Chondrocyte (in vitro differentiated cells): ENCODE measurements at regions not wholly inside any gene's neighbourhood (a gene's known extent, or its start where the extent isn't known, plus 50 kb on each side); places are given as distances from the start of the nearest gene placed in this dataset.

ENCODE experiments used
- DNase-seq: peaks from one replicate; pipeline ENCODE4 v3.0.0; 2021; ENCODE audit warnings: mixed read lengths, low spot score
- H3K27ac Mint-ChIP-seq: one replicate; pipeline ENCODE4 v1.8.0; 2021; ENCODE audit warnings: mild to moderate bottlenecking, moderate library complexity, mixed read lengths; ENCODE audit not compliant: unreplicated experiment
- H3K27me3 Mint-ChIP-seq: 2 replicates; pipeline ENCODE4 v1.8.0; 2021; ENCODE audit warnings: low read depth, mixed read lengths
- H3K36me3 Mint-ChIP-seq: 2 replicates; pipeline ENCODE4 v1.8.0; 2021; ENCODE audit warnings: low read depth, mixed read lengths
- H3K4me1 Mint-ChIP-seq: 2 replicates; pipeline ENCODE4 v1.8.0; 2021; ENCODE audit warnings: low read depth, mild to moderate bottlenecking, mixed read lengths
- H3K4me3 Mint-ChIP-seq: one replicate; pipeline ENCODE4 v1.8.0; 2021; ENCODE audit warnings: mild to moderate bottlenecking, moderate library complexity, mixed read lengths; ENCODE audit not compliant: unreplicated experiment
- H3K9me3 Mint-ChIP-seq: 2 replicates; pipeline ENCODE4 v1.8.0; 2021; ENCODE audit warnings: low read depth, mixed read lengths
- TF ChIP-seq, protein P1 (sequence below): fragments of 200-600 bp; sonication (generic); IDR thresholded peaks from 2 replicates; pipeline ENCODE4 v1.5.0; 2021; ENCODE audit warnings: antibody characterized with exemption, mild to moderate bottlenecking, moderate library complexity

- H3K36me3 Mint-ChIP-seq = peaks cover 2% of the 10 kb centered on the region
Measured at GRCh38 chr5:2007878-2008501, 125.3 kb upstream of the IRX4 start.

GRCh38 chr5:2007496-2007877 lies 124.8 kb upstream of the IRX4 start:
- TF ChIP-seq, protein P1, sequence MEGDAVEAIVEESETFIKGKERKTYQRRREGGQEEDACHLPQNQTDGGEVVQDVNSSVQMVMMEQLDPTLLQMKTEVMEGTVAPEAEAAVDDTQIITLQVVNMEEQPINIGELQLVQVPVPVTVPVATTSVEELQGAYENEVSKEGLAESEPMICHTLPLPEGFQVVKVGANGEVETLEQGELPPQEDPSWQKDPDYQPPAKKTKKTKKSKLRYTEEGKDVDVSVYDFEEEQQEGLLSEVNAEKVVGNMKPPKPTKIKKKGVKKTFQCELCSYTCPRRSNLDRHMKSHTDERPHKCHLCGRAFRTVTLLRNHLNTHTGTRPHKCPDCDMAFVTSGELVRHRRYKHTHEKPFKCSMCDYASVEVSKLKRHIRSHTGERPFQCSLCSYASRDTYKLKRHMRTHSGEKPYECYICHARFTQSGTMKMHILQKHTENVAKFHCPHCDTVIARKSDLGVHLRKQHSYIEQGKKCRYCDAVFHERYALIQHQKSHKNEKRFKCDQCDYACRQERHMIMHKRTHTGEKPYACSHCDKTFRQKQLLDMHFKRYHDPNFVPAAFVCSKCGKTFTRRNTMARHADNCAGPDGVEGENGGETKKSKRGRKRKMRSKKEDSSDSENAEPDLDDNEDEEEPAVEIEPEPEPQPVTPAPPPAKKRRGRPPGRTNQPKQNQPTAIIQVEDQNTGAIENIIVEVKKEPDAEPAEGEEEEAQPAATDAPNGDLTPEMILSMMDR = no peak
- Mint-ChIP-seq H3K27ac (no peak overlapping the region), H3K27me3 (peaks cover 15% of the 10 kb centered on the region), H3K4me1 (no peaks in the 10 kb centered on the region), H3K4me3 (no peak overlapping the region), H3K36me3 (peaks cover 2% of the 10 kb centered on the region), H3K9me3 (no peaks in the 10 kb centered on the region)
- no peak for DNase-seq

More at GRCh38 chr5:2007878-2008501, 125.3 kb upstream of the IRX4 start:
- no peaks in the 10 kb centered on the region for H3K4me1 Mint-ChIP-seq
- H3K9me3 Mint-ChIP-seq = no peaks in the 10 kb centered on the region
- TF ChIP-seq, protein P1 = no peak
- no peak overlapping the region for H3K4me3 Mint-ChIP-seq
- no peak overlapping the region for H3K27ac Mint-ChIP-seq
- DNase-seq = no peak
- H3K27me3 Mint-ChIP-seq = peaks cover 15% of the 10 kb centered on the region

DNA sequence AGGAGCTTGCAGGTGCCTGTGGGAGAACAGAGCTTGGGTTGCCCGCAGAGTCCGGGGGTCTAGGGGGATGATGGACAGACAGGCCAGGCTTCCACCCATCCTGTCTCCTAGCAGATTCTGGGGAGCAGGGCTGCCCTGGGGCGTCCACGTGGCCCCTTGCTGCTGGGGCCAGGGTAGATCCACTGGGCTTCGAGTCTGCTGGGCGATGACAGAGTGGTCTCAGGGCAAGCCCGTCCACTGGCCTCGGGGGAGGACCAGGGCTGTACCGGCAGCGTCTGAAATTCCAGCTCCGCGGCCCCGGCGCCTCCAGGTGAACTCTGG lies 124.2 kb upstream of the IRX4 start:
- H3K27ac Mint-ChIP-seq = no peak overlapping the region
- H3K4me3 Mint-ChIP-seq = no peak overlapping the region
- peaks cover 13% of the 10 kb centered on the region for H3K27me3 Mint-ChIP-seq
- no peak for DNase-seq
- no peaks in the 10 kb centered on the region for H3K9me3 Mint-ChIP-seq
- no peaks in the 10 kb centered on the region for H3K4me1 Mint-ChIP-seq
- peaks cover 2% of the 10 kb centered on the region for H3K36me3 Mint-ChIP-seq
- TF ChIP-seq, protein P1 = no peak

GRCh38 chr5:2006193-2006970 lies 123.7 kb upstream of the IRX4 start:
- peaks cover 2% of the 10 kb centered on the region for H3K36me3 Mint-ChIP-seq
- H3K4me3 Mint-ChIP-seq = no peak overlapping the region
- H3K4me1 Mint-ChIP-seq = no peaks in the 10 kb centered on the region
- DNase-seq = no peak
- H3K9me3 Mint-ChIP-seq = no peaks in the 10 kb centered on the region
- TF ChIP-seq, protein P1 = no peak
- peaks cover 17% of the 10 kb centered on the region for H3K27me3 Mint-ChIP-seq
- no peak overlapping the region for H3K27ac Mint-ChIP-seq

DNA sequence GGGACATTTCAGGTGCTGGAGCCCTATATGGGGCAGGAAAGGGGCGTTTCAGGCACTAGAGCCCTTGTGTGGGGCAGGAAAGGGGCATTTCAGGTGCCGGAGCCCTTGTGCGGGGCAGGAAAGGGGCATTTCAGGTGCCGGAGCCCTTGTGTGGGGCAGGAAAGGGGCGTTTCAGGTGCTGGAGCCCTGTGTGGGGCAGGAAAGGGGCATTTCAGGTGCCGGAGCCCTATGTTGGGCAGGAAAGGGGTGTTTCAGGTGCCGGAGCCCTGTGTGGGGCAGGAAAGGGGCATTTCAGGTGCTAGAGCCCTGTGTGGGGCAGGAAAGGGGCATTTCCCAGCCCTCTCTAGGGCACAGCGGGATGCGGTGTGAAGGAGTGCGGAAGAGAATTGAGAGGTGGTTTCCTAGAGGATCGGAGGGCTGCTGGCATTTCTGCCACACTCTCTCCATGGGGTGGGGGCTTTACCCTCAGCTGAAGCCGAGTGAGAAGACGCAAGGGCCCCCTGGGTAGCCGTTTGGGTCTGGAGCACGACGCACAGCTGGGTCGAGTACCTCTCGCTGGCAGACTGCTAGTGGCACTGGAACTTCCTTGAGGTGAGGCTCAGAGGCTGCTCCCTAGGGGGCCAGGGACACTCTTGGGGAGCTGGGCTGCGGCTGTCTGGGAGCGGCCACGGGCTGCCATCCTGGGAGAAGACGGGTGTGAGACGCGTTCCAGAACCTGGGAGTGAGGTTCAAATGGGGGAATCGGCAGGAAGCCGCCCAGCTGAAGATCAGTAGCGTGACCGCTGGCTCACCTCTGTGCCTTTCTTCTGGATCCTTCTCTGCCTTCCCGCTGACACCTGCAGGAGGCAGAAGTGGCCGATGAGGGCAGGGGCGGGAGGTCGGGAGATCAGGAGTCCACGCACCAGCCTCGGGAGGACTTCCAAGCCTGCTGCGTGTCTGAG lies 122.6 kb upstream of the IRX4 start:
- H3K36me3 Mint-ChIP-seq = peaks cover 2% of the 10 kb centered on the region
- H3K27ac Mint-ChIP-seq = no peak overlapping the region
- DNase-seq = no peak
- H3K27me3 Mint-ChIP-seq = peaks cover 17% of the 10 kb centered on the region
- TF ChIP-seq, protein P1 = no peak
- no peaks in the 10 kb centered on the region for H3K9me3 Mint-ChIP-seq
- no peak overlapping the region for H3K4me3 Mint-ChIP-seq
- H3K4me1 Mint-ChIP-seq = no peaks in the 10 kb centered on the region
